ENCODE measurements at regions not wholly inside any gene's neighbourhood (a gene's known extent, or its start where the extent isn't known, plus 50 kb on each side); places are given as distances from the start of the nearest gene placed in this dataset.

GRCh38 chr6:73943930-73944652 is 248.1 kb downstream of the CD109 start:
- no peaks in the 10 kb centered on the region for H3K27me3 Mint-ChIP-seq (ENCODE audit: insufficient read depth, low read depth)
- no peak for DNase-seq (ENCODE audit: low spot score)
- Histone ChIP-seq H3K79me2 (ENCODE audit: low read depth) (no peaks in the 10 kb centered on the region), H3K4me3 (no peak overlapping the region), H3K27ac (no peak overlapping the region), H2AFZ (replicated peaks) (no peak overlapping the region), H3F3A (ENCODE audit: low read depth) (no peaks in the 10 kb centered on the region), H3K4me1 (no peaks in the 10 kb centered on the region), H3K9me3 (ENCODE audit: low read depth) (no peaks in the 10 kb centered on the region), H3K27me3 (no peaks in the 10 kb centered on the region), H4K20me1 (ENCODE audit: low read depth) (no peaks in the 10 kb centered on the region), H3K9ac (no peak overlapping the region), H3K36me3 (no peaks in the 10 kb centered on the region), H3K4me2 (no peak overlapping the region)
- no peaks in the 10 kb centered on the region for H3K36me3 Mint-ChIP-seq
- H3K4me1 Mint-ChIP-seq = no peaks in the 10 kb centered on the region
- H3K9me3 Mint-ChIP-seq = peaks cover 4% of the 10 kb centered on the region
- no peak overlapping the region for H3K27ac Mint-ChIP-seq
- no peak for TF ChIP-seq EZH2 (IDR thresholded peaks at IDR 0.05)
- no peak for TF ChIP-seq CTCF (IDR thresholded peaks at IDR 0.05)
- no peak for TF ChIP-seq EZH2phosphoT487 (IDR thresholded peaks at IDR 0.05)
- no peak overlapping the region for H3K4me3 Mint-ChIP-seq

GRCh38 chr6:73943411-73943810 is 247.4 kb downstream of the CD109 start:
- Histone ChIP-seq H3K4me2 (no peak overlapping the region), H3K36me3 (no peaks in the 10 kb centered on the region), H3K79me2 (ENCODE audit: low read depth) (no peaks in the 10 kb centered on the region), H2AFZ (replicated peaks) (no peak overlapping the region), H3F3A (ENCODE audit: low read depth) (no peaks in the 10 kb centered on the region), H3K9ac (no peak overlapping the region), H3K27ac (no peak overlapping the region), H3K4me1 (no peaks in the 10 kb centered on the region), H3K9me3 (ENCODE audit: low read depth) (no peaks in the 10 kb centered on the region), H3K4me3 (no peak overlapping the region), H3K27me3 (no peaks in the 10 kb centered on the region), H4K20me1 (ENCODE audit: low read depth) (no peaks in the 10 kb centered on the region)
- TF ChIP-seq EZH2 (IDR thresholded peaks at IDR 0.05) (no peak), CTCF (IDR thresholded peaks at IDR 0.05) (no peak), EZH2phosphoT487 (IDR thresholded peaks at IDR 0.05) (no peak)
- H3K4me1 Mint-ChIP-seq = no peaks in the 10 kb centered on the region
- no peak overlapping the region for H3K4me3 Mint-ChIP-seq
- H3K27me3 Mint-ChIP-seq (ENCODE audit: insufficient read depth, low read depth) = no peaks in the 10 kb centered on the region
- peaks cover 4% of the 10 kb centered on the region for H3K9me3 Mint-ChIP-seq
- H3K27ac Mint-ChIP-seq = no peak overlapping the region
- no peak for DNase-seq (ENCODE audit: low spot score)
- no peaks in the 10 kb centered on the region for H3K36me3 Mint-ChIP-seq

GRCh38 chr6:73942592-73943186 is 246.7 kb downstream of the CD109 start:
- H3K27me3 Mint-ChIP-seq (ENCODE audit: insufficient read depth, low read depth) = no peaks in the 10 kb centered on the region
- Histone ChIP-seq H3K36me3 (no peaks in the 10 kb centered on the region), H4K20me1 (ENCODE audit: low read depth) (no peaks in the 10 kb centered on the region), H3K9ac (no peak overlapping the region), H3K79me2 (ENCODE audit: low read depth) (no peaks in the 10 kb centered on the region), H3K4me2 (no peak overlapping the region), H2AFZ (replicated peaks) (no peak overlapping the region), H3K9me3 (ENCODE audit: low read depth) (no peaks in the 10 kb centered on the region), H3K27ac (no peak overlapping the region), H3K4me1 (no peaks in the 10 kb centered on the region), H3K27me3 (no peaks in the 10 kb centered on the region), H3F3A (ENCODE audit: low read depth) (no peaks in the 10 kb centered on the region), H3K4me3 (no peak overlapping the region)
- H3K9me3 Mint-ChIP-seq = peaks cover 2% of the 10 kb centered on the region
- no peak overlapping the region for H3K4me3 Mint-ChIP-seq
- TF ChIP-seq CTCF (IDR thresholded peaks at IDR 0.05) (peak; percentile 25), EZH2 (IDR thresholded peaks at IDR 0.05) (no peak), EZH2phosphoT487 (IDR thresholded peaks at IDR 0.05) (no peak)
- DNase-seq (ENCODE audit: low spot score) = peak; percentile 1
- no peak overlapping the region for H3K27ac Mint-ChIP-seq
- no peaks in the 10 kb centered on the region for H3K36me3 Mint-ChIP-seq
- no peaks in the 10 kb centered on the region for H3K4me1 Mint-ChIP-seq
